Mesodermal cell (in vitro differentiated cells): ENCODE measurements at regions not wholly inside any gene's neighbourhood (a gene's known extent, or its start where the extent isn't known, plus 50 kb on each side); places are given as distances from the start of the nearest gene placed in this dataset.

Experiments
- H3K27ac ChIP-seq: 2 replicates; pipeline ENCODE4 v1.7.0; 2013; ENCODE audit warnings: mild to moderate bottlenecking, low read depth, low read length, moderate library complexity; ENCODE audit not compliant: severe bottlenecking
- H3K36me3 ChIP-seq: 2 replicates; pipeline ENCODE4 v1.7.1; 2013; ENCODE audit warnings: mild to moderate bottlenecking, low read length, moderate library complexity; ENCODE audit not compliant: control insufficient read depth, insufficient read depth
- H3K4me1 ChIP-seq: one replicate; pipeline ENCODE4 v1.7.1; 2013; ENCODE audit warnings: mild to moderate bottlenecking, low read length; ENCODE audit not compliant: insufficient read depth, control insufficient read depth, poor library complexity, severe bottlenecking
- H3K4me3 ChIP-seq: 2 replicates; pipeline ENCODE4 v1.7.0; 2013; ENCODE audit warnings: low read length, control low read depth, mild to moderate bottlenecking; ENCODE audit not compliant: insufficient read depth, poor library complexity, severe bottlenecking; ENCODE audit errors: extremely low read depth
- H3K9me3 ChIP-seq: 2 replicates; pipeline ENCODE4 v1.7.1; 2013; ENCODE audit warnings: mild to moderate bottlenecking, low read length, moderate library complexity; ENCODE audit not compliant: control insufficient read depth
- WGBS, 2 experiments: methylation state at CpG; one replicate each; pipeline ENCODE4 v1.1.5; 2013; ENCODE audit warnings: missing lambda C conversion rate in 2 of 2; ENCODE audit not compliant: insufficient coverage in 2 of 2; 5-methylcytosine and 5-hydroxymethylcytosine counted together

DNA sequence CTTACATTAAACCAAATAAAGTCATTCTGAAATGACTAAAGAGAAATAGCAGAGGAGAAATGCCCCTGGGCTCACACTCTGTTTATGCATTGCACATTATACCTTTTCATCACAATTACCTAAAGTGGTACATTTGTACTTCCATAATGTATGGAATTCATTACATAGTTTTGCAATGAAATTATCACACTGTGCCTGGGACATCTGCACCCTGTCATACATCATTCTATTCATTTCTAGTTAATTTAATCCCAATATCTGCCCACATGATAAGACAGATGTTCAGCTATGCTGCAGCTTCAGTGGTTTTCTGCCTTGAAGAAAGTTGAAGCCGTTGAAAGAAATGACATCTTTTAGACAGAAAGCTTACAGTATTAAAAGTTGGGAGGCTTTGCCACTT, 580.0 kb downstream of the SOX6 start:
- Histone ChIP-seq H3K27ac (no peak overlapping the region), H3K9me3 (no peaks in the 10 kb centered on the region), H3K36me3 (no peaks in the 10 kb centered on the region), H3K4me3 (no peak overlapping the region), H3K4me1 (peaks cover 8% of the 10 kb centered on the region)
- WGBS, 2 experiments: no CpG with 5 or more reads among the region's 1 CpG

DNA sequence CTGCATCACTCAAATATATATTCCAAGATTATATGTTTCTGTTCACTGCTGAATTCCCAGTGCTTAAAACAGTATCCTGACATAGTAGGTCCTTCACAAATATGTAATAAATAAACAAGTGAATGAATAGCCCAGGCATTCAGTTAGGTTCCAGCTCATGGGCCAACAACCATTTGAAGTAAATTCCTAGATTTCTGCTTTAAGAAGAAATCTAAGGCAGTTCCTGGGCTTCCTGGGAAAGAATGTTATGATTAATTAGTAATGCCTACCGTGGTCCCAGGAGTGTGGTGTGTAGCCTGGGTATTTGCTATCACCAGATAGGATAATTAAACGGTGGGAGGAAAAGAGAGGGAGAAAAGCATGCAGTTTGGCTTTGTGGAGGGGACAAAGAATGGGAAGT, 576.8 kb downstream of the SOX6 start:
- H3K4me3 ChIP-seq: no peak overlapping the region
- no peaks in the 10 kb centered on the region for H3K9me3 ChIP-seq
- WGBS, 2 experiments: 79 to 100% methylated on average over 1 to 2 of the region's 2 CpGs
- peaks cover 3% of the 10 kb centered on the region for H3K4me1 ChIP-seq
- H3K27ac ChIP-seq: no peak overlapping the region
- no peaks in the 10 kb centered on the region for H3K36me3 ChIP-seq

DNA sequence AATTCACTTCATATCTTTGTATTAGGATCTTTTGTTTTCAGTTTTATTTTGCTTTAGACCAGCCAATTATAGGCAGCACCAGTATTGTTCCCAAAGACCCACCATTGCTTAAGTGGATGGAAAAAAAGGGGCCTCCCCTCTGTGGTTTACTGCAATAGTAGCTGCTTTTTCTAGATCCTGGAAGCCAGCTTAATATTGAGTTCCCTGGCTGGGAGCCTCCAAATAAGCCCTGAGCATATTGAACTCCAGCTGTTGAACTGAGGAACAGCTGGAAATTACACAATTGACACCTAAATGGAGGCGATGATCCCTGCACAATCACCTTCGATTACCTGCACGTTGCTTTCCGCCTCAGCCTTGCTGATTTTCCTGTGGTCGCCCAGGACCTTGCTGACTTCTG, 576.0 kb downstream of the SOX6 start:
- Histone ChIP-seq H3K36me3 (no peaks in the 10 kb centered on the region), H3K9me3 (no peaks in the 10 kb centered on the region), H3K4me3 (no peak overlapping the region), H3K27ac (no peak overlapping the region), H3K4me1 (peaks cover under 1% of the 10 kb centered on the region)
- WGBS, 2 experiments: 92 to 98% methylated on average over 5 of the region's 5 CpGs

DNA sequence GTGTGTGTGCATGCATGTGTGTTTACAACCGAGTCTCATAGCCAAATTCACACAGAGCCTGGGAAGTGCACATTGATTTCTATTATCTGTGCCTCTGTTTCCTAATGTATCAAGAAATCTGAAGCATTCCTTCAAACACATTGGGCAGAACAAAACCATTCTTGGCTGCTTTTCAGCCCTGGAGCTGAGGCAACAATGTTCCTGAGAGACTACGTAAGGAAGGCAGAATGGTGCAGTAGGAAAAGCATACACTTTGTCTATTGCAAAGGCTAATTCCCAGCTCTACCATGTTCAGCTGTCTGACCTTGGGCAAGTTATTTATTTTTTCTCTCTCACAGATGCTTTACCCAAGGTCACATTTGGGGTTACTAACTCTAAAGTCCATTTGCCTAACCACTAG, 575.5 kb downstream of the SOX6 start:
- no peaks in the 10 kb centered on the region for H3K36me3 ChIP-seq
- WGBS, 2 experiments: 92 to 100% methylated on average over 1 to 2 of the region's 2 CpGs
- no peaks in the 10 kb centered on the region for H3K9me3 ChIP-seq
- H3K4me1 ChIP-seq: no peaks in the 10 kb centered on the region
- no peak overlapping the region for H3K4me3 ChIP-seq
- no peak overlapping the region for H3K27ac ChIP-seq

DNA sequence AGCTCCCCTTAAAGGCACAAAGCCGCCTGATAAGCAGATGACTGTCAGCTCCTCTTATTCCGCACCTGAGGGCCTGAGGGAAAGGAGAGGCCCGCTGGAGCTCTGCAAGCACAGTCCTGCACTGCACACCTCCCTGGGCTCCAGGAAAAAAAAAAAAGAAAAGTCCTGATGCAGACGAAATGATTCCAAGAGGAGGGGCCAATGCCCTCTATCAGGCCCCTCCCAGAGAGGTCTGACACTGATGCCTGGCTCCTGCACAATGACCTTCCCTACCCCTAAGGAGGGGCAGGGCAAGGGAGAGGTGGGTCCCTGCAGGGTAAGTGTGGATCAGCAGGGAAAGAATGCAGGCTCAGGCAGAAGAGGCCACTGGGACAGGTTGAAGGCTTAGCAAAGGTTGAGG, 572.7 kb downstream of the SOX6 start:
- no peaks in the 10 kb centered on the region for H3K36me3 ChIP-seq
- no peaks in the 10 kb centered on the region for H3K4me1 ChIP-seq
- 0 to 30% methylated on average over 1 to 2 of the region's 4 CpGs for WGBS, 2 experiments
- no peak overlapping the region for H3K4me3 ChIP-seq
- H3K27ac ChIP-seq: no peak overlapping the region
- no peaks in the 10 kb centered on the region for H3K9me3 ChIP-seq

DNA sequence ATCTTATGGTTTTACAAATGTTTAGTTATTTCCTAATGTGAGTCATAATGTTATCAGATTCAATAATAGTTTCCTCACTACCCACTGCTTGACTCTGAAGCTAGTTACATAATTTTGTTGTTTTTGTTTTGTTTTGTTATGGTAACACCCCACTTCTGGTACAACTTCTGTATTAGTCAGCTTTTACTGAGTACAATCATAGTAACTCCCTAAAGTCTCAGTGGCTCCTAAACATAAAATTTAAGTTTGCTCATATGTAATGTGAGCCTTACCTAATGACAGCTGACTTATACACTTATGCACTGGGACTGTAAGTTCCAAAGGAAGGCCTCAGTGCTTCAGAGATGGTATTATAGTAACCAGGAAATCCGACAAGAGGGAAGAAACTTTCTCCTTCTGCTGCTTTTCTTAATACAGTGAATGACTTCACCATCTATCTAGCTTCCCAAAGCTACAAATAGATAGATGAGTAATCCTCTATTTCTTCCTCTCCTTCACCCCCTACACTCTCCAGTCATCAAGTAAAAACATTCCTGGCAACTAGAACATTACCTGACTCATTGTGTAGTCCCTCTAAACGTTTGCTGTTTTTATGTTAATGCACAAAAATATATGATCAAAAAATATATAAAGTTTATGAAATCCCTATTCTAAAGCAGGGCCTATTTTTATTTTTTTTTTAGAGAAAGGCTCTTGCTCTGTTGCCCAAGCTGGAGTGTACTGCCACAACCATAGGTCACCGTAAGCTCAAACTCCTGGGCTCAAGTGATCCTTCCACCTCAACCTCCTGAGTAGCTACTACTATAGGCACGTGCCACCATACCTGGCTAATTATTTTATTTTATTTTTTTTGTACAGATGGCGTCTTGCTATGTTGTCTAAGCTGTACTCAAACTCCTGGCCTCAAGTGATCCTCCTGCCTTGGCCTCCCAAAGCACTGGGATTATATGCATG, 563.0 kb downstream of the SOX6 start:
- Histone ChIP-seq H3K9me3 (peaks cover 12% of the 10 kb centered on the region), H3K4me1 (no peaks in the 10 kb centered on the region), H3K27ac (no peak overlapping the region), H3K4me3 (no peak overlapping the region), H3K36me3 (no peaks in the 10 kb centered on the region)
- WGBS, 2 experiments: 90 to 100% methylated on average over 1 to 2 of the region's 5 CpGs

DNA sequence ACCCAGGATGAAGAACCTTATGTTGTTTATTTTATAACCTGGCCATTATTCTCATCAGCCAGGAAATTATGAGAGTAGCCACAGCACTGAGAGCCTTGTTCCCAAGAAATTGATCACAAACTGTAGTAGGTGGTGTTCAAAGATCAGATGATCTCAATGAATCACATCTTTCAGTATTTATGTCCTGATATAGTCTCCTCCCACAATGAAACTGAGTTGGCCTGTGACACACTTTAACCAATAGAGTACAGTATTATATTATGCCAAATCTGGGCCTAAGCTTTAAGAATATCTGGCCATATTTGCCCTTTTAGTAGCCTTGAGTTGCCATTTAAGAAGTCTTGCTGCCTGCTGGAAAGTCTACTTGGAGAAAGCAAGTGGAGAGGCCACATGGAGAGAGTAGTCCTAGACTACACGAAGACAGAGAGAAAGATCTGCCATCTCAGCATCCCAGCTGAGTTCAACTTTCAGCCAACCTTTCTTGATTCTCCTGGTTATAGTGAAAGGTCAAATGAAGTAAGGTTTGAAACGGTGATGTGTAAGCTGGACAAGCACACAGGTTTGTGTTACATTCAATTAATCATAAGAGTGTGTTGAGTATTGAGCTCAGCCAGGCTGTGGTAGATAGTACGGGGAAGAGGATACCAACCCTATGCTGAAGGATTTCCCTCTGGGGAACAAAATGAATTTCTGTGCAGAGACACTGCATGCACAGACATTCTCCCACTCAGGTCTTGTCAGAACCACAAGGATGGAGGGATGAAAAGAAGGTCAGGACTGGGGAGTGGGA, 561.8 kb downstream of the SOX6 start:
- Histone ChIP-seq H3K36me3 (no peaks in the 10 kb centered on the region), H3K27ac (no peak overlapping the region), H3K9me3 (peaks cover 12% of the 10 kb centered on the region), H3K4me1 (no peaks in the 10 kb centered on the region), H3K4me3 (no peak overlapping the region)
- WGBS, 2 experiments: 94% methylated on average over 2 of the region's 3 CpGs

DNA sequence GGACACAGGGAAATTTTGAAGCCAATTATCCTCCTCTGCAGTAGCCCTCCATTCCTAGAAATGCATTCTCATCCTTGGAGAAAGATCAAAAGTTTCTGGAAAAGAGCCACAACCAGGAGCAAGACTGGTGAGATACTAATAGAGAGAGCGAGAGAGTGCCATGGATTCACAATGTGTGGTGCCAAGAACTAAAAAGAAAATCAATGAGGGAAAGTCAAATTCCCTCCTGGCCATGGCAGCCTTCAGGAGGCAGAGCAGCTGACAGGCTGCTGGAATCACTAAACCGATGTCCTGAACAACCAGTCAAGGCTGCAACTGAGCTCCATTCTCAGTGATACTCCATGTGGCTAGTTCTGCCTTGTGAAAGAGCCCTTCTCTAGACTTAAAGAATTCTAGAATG, 561.0 kb downstream of the SOX6 start:
- 86 to 94% methylated on average over 1 to 2 of the region's 2 CpGs for WGBS, 2 experiments
- no peaks in the 10 kb centered on the region for H3K36me3 ChIP-seq
- H3K4me3 ChIP-seq: no peak overlapping the region
- H3K27ac ChIP-seq: no peak overlapping the region
- H3K9me3 ChIP-seq: peaks cover 12% of the 10 kb centered on the region
- peaks cover 6% of the 10 kb centered on the region for H3K4me1 ChIP-seq

DNA sequence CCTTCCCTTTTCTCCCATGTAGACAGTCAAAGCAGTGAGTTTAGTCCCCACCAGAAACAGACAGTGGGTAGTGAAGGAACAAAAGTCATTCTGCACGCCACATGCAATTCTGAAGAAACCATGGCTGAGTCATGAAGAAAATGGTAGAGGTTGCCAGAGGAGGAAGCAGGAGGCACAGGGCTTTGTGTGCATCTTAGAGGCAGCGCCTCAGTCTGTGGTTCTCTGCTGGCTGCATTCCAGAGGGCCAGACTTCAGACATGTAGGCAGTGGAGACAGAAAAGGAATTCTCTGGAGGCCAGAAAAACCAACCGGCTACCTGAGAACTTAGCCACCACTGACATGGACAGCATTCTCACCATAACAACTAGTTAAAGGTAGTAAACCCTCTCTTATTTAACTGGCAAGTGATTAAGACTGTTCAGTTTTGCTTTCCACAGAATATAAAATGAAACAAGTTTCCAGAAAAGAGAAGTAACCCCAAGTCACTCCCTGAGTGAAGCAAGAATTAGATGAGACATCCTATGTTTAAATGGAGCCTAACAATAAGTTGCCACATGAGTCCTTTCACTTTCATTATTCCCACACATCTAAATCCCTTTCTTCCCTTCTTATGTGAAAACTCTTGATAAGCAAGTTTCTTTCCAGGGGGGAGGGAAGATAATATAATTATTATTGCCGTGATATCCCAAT, 556.1 kb downstream of the SOX6 start:
- 80 to 90% methylated on average over 3 of the region's 4 CpGs for WGBS, 2 experiments
- H3K4me3 ChIP-seq: no peak overlapping the region
- no peak overlapping the region for H3K27ac ChIP-seq
- H3K36me3 ChIP-seq: no peaks in the 10 kb centered on the region
- no peaks in the 10 kb centered on the region for H3K9me3 ChIP-seq
- peaks cover 7% of the 10 kb centered on the region for H3K4me1 ChIP-seq

DNA sequence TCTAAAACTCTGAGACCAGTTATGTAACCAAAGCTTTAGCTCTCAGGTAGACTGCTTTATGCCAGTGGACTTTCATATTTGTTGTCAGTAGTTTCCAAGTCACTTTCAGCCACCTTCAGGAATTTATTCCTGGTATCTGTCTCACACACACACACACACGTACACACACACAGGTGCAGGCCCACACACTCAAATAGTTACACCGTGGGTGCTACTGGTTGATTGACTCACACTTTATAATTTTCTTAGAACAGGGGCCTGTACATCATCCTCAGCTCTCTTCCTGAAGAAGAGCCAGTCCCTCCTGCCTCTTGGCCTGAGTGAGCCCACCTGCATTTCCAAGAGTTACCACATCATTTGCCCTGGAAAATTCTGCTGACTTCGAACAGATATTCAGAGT, 555.2 kb downstream of the SOX6 start:
- H3K4me3 ChIP-seq: no peak overlapping the region
- H3K27ac ChIP-seq: no peak overlapping the region
- H3K4me1 ChIP-seq: peaks cover 7% of the 10 kb centered on the region
- WGBS, 2 experiments: 85 to 94% methylated on average over 2 of the region's 3 CpGs
- no peaks in the 10 kb centered on the region for H3K9me3 ChIP-seq
- no peaks in the 10 kb centered on the region for H3K36me3 ChIP-seq
